ENCODE measurements at regions not wholly inside any gene's neighbourhood (a gene's known extent, or its start where the extent isn't known, plus 50 kb on each side); places are given as distances from the start of the nearest gene placed in this dataset.
"Not testable (repeated sequence)": the region's sequence is repeated elsewhere in the genome, so short reads cannot be mapped to it uniquely, and the experiment has no call there.

DNA sequence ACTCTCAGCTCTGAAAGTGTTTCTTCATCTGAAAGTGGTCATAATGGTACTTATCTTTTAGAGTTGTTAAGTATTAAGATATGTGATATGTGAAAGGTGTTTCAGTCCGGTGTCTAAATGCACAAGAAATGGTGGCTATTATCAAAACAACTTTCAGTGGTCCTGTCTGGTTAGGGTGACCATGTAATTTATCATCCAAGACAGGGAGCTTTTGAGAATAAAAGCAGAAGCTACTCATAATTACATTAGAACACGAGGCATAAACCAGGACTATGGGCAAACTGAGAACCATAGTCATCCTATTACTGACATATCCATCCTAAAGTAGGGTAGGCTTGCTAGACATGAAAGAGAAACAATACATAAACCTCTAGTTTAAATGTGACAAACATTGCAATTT lies 418.1 kb upstream of the SEMA6A start:
- DNase-seq: no peak

- no peak for DNase-seq
Observed at GRCh38 chr5:116989995-116990394, 415.4 kb upstream of the SEMA6A start.

GRCh38 chr5:116982035-116982434 lies 407.4 kb upstream of the SEMA6A start:
- DNase-seq: no peak

- no peak for DNase-seq
Observed at GRCh38 chr5:116980581-116980980, 406.0 kb upstream of the SEMA6A start.

DNA sequence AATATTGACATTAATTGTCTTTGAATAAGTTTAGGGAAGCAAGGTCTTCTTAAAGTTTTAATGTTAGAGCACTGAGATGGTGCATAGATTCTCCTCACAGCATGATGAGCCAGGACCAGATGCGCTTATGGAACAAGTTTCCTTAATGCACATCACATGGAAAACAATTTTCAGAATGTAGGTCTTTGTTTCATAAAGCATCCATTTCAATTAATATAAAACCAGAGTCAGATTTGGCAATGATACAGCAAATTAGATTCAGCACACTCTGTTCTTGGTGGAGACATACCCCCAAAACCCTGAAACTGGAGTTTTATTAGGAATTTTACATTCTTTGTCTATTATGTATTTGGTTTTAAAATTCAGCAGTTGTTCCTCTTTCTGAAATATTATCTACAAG lies 402.1 kb upstream of the SEMA6A start:
- no peak for DNase-seq

DNA sequence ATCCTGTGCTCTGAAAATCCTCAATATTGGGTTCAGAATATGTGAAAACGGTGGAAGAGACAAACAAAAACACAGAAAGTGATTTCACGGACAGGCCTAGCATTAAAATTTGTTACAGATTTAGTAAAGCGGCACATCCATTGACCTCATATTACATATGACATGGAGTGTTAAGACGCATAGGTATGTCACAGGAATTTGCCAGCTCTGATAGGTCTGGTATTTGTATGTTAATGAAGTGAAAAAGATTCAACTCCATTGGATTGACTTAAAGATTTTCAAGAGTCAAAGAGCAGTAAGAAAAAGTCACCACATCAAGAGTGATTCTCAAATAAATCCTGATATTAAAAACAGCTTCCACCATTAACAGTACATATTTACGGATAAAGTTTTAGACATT lies 396.5 kb upstream of the SEMA6A start:
- DNase-seq: no peak

- DNase-seq: no peak
Observed at GRCh38 chr5:116970318-116970717, 395.7 kb upstream of the SEMA6A start.

- no peak for DNase-seq
Observed at GRCh38 chr5:116964438-116964837, 389.8 kb upstream of the SEMA6A start.

DNA sequence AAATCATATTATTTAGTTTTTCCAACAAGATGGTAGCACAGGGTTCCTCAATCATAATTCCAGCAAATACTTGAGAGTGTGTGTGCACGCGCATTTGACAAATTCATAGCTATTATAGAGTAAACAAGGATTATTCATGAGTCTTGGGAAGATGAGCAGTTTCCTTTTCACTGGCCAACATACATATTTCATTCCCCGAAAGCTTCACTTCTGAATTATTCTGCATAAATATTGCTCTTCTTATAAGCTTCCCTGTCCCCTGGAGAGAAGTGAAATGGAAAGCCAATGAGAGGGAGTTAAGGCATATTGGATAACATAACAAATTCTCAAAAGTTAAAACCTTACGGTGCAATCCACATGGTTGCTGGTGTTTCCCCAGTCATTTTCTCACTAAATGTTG lies 386.4 kb upstream of the SEMA6A start:
- DNase-seq: no peak

DNA sequence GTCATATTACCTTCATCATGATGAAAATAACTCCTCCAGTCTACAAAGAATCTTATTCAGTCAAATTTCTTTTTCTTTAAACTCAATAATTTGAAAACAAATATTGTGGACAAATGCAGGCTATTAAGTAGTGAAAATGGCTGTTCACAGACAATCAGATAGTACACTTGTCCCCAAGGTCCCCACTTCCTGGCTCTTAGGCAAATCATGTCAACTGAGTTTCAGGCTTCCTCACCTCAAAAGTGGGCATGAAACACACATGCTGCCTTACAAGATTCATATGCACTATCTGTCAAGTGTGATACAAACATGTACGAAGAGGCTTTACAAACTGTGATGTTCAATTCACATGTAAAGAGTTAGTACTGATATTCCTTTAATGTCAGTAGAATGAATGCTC lies 385.2 kb upstream of the SEMA6A start:
- no peak for DNase-seq

DNA sequence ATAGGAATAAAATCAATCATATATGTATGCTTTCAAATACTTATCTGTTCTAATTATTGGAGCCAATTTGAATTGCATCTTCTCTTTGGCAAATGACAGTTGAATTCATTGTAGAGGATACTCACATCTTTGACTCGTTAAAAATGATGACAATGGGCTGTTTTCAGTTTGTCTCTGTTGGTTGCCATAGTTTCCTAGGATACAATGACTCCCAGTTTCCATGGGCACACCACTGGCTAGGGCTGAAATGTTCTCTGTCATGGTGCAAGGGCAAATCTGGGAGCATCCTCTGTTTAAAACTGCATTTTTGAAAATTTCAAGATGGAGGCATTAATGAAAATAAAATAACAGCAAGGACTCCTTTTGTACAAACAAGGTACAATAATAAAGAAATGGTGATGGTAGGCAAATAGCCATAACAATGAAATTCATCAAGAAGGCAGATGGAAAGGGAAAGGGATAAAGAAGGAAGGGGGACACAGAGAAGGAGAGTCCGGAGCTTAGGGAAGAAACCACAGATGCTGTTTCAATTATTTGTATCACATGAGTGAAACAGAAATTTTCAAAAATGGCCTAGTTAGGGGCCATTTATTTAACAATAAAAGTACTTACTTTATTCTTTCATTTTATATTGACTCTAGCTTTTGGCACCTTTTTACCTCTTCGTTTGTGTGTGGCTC lies 378.8 kb upstream of the SEMA6A start:
- no peak for DNase-seq

DNA sequence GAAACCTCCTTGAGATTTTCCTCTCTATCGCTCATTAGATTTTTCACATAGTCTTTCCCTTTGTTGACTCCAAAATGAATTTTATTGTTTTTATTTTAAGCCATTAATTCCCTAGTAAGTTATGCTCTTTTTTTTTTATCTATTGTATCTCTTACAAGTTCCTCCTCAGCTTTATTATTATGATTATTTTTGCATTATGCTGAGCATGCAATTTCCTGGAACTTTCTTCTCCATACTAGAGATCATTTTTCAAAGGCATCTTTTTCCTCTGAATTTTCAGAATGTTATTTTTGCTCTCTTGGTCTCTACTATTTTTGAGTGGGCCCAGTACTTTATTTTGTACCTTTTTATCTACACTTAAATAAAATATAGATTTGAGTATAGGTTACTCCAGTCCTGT lies 376.6 kb upstream of the SEMA6A start:
- no peak for DNase-seq

- DNase-seq: peak; percentile 51 to 57
Observed at GRCh38 chr5:116947691-116948528, 373.3 kb upstream of the SEMA6A start.

GRCh38 chr5:116945613-116946382 lies 371.2 kb upstream of the SEMA6A start:
- DNase-seq: not testable (repeated sequence)

GRCh38 chr5:116944183-116944582 lies 369.6 kb upstream of the SEMA6A start:
- no peak for DNase-seq

GRCh38 chr5:116942622-116943021 lies 368.0 kb upstream of the SEMA6A start:
- DNase-seq: no peak

DNA sequence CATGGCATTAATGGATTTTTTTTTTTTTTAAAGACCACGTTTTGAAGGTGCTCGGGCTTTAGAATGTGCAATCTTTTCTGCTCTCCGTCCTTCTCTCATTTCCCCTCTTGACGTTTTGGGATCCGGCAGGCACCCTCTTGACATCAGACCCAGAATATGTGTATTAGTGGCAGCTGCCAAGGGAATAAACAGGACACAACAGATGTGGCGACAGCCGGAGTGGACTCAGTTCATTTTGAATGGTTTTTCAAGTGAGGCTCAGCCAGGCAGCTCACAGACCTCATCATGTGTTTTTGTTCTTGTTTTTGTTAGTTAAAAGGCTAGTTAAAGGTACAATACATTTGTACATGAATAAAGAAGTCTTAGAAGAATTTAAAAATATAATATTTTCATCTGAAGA lies 365.0 kb upstream of the SEMA6A start:
- DNase-seq: no peak

DNA sequence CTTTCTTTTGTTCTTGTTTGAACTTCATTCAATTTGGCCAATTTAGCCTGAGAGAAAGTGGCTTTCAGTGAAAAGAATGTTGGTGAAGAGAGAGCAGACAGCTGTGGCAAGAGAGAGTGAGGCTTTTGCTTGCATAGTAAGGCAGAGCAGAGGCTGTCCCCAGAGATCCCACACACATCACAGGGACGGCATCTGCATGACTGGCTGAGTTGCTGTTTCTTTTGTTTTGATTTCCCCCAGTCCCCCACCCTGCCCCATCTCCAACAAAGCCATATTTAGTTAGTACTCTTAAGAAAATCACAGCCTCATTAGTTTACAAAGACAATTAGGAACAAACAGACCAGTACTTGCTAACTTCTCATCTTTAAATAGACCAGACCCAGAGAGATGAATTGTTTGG lies 363.9 kb upstream of the SEMA6A start:
- no peak for DNase-seq

GRCh38 chr5:116935561-116936162 lies 361.0 kb upstream of the SEMA6A start:
- no peak for DNase-seq

- DNase-seq: no peak
Observed at GRCh38 chr5:116930616-116931015, 356.0 kb upstream of the SEMA6A start.

- DNase-seq: no peak
Observed at GRCh38 chr5:116923344-116923743, 348.7 kb upstream of the SEMA6A start.

DNA sequence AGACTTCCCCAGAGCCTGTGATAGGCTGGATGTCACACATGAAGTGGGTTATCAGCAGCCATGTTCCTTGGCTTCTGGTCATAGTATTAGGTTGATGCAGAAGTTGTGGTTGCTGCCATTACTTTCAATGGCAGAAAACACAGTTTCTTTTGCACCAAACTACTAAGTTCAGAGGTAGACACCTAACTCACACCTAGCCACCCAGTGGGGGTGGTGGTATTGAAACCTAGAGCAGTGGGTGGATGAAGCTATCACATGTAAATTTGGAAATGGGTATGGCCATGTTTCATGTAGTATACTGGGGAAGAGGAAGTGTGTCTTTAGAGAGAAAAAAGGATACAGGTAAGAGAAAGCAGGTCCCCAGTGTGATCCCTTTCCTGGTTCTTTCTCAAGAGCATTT lies 347.9 kb upstream of the SEMA6A start:
- no peak for DNase-seq

- DNase-seq: no peak
Observed at GRCh38 chr5:116914869-116915504, 340.4 kb upstream of the SEMA6A start.

Data from stimulated activated CD4-positive, alpha-beta T cell treated with anti-CD3 and anti-CD28 coated beads, Interleukin-2, amount 100 ng/mL, for 48 hours (primary cell).